ENCODE measurements at regions not wholly inside any gene's neighbourhood (a gene's known extent, or its start where the extent isn't known, plus 50 kb on each side); places are given as distances from the start of the nearest gene placed in this dataset.

GRCh38 chr3:30945291-30945690 is 50.8 kb upstream of the GADL1 start:
- 100% methylated on average over 1 of the region's 1 CpG; no CpG with 5 or more reads in 1 of the 2 donors for WGBS, 2 donors (ENCODE audit: low coverage in 1 of 2)
- H3K9me3 ChIP-seq, result no peaks in the 10 kb centered on the region
- no peak for ATAC-seq
- H3K27ac ChIP-seq, result no peak overlapping the region
- no peaks in the 10 kb centered on the region for H3K4me1 ChIP-seq
- no peak for TF ChIP-seq POLR2AphosphoS5 (IDR thresholded peaks at IDR 0.05)
- no peak for TF ChIP-seq CTCF (IDR thresholded peaks at IDR 0.05)
- no peak overlapping the region for H3K4me3 ChIP-seq
- H3K36me3 ChIP-seq, result no peaks in the 10 kb centered on the region
- H3K27me3 ChIP-seq, result no peaks in the 10 kb centered on the region

- 60 to 77% methylated on average over 1 of the region's 1 CpG for WGBS, 2 donors (ENCODE audit: low coverage in 1 of 2)
- no peak overlapping the region for H3K27ac ChIP-seq
- no peak for ATAC-seq
- no peaks in the 10 kb centered on the region for H3K9me3 ChIP-seq
- H3K4me1 ChIP-seq, result no peaks in the 10 kb centered on the region
- no peak overlapping the region for H3K4me3 ChIP-seq
- no peaks in the 10 kb centered on the region for H3K36me3 ChIP-seq
- TF ChIP-seq CTCF (IDR thresholded peaks at IDR 0.05), result no peak
- TF ChIP-seq EP300 (IDR thresholded peaks at IDR 0.05), result no peak
- no peak for TF ChIP-seq POLR2AphosphoS5 (IDR thresholded peaks at IDR 0.05)
- no peak for TF ChIP-seq POLR2A (IDR thresholded peaks at IDR 0.05)
- H3K27me3 ChIP-seq, result no peaks in the 10 kb centered on the region
These were observed 54.0 kb upstream of the GADL1 start for GRCh38 chr3:30948426-30948825.

- Histone ChIP-seq H3K9me3 (no peaks in the 10 kb centered on the region), H3K4me3 (no peak overlapping the region), H3K36me3 (no peaks in the 10 kb centered on the region), H3K4me1 (no peaks in the 10 kb centered on the region), H3K27ac (no peak overlapping the region), H3K27me3 (no peaks in the 10 kb centered on the region)
- 33 to 67% methylated on average over 1 of the region's 2 CpGs for WGBS, 2 donors (ENCODE audit: low coverage in 1 of 2)
- no peak for ATAC-seq
- no peak for TF ChIP-seq POLR2AphosphoS5 (IDR thresholded peaks at IDR 0.05)
- no peak for TF ChIP-seq POLR2A (IDR thresholded peaks at IDR 0.05)
- no peak for TF ChIP-seq EP300 (IDR thresholded peaks at IDR 0.05)
- no peak for TF ChIP-seq CTCF (IDR thresholded peaks at IDR 0.05)
These were observed 57.4 kb upstream of the GADL1 start for GRCh38 chr3:30951826-30952225.

- H3K27ac ChIP-seq, result no peak overlapping the region
- no peaks in the 10 kb centered on the region for H3K27me3 ChIP-seq
- 76 to 100% methylated on average over 1 to 3 of the region's 3 CpGs for WGBS, 2 donors (ENCODE audit: low coverage in 1 of 2)
- H3K4me1 ChIP-seq, result no peaks in the 10 kb centered on the region
- no peaks in the 10 kb centered on the region for H3K36me3 ChIP-seq
- ATAC-seq, result no peak
- no peak for TF ChIP-seq POLR2A (IDR thresholded peaks at IDR 0.05)
- TF ChIP-seq EP300 (IDR thresholded peaks at IDR 0.05), result no peak
- TF ChIP-seq CTCF (IDR thresholded peaks at IDR 0.05), result no peak
- TF ChIP-seq POLR2AphosphoS5 (IDR thresholded peaks at IDR 0.05), result no peak
- no peak overlapping the region for H3K4me3 ChIP-seq
- H3K9me3 ChIP-seq, result no peaks in the 10 kb centered on the region
These were observed 58.3 kb upstream of the GADL1 start for GRCh38 chr3:30952786-30953185.

DNA sequence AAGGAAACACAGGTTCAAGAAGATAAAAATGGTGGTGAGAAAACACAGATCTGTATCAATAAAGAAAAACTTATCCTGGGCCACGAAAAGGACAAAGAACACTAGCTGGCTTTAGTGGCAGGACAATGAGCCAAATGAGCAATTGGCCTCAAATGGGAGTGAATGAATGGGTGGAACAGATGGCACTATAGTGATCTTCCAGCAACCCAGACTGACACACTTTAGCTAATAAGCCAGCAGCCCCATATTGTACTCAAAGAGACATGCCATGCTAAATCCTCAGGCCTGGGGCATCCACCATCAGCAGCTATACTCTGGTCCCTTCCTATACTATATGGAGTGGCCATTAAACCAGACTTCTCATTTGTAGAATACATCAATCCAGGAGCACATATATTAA is 60.0 kb upstream of the GADL1 start:
- ATAC-seq, result no peak
- TF ChIP-seq POLR2A (IDR thresholded peaks at IDR 0.05), result no peak
- TF ChIP-seq CTCF (IDR thresholded peaks at IDR 0.05), result no peak
- no peak for TF ChIP-seq POLR2AphosphoS5 (IDR thresholded peaks at IDR 0.05)
- TF ChIP-seq EP300 (IDR thresholded peaks at IDR 0.05), result no peak
- no peak overlapping the region for H3K27ac ChIP-seq
- no peaks in the 10 kb centered on the region for H3K4me1 ChIP-seq
- H3K36me3 ChIP-seq, result no peaks in the 10 kb centered on the region
- no peak overlapping the region for H3K4me3 ChIP-seq
- WGBS, 2 donors (ENCODE audit: low coverage in 1 of 2), result 60 to 80% methylated on average over 1 of the region's 1 CpG
- peaks cover 0 to 12% (median 0%) of the 10 kb centered on the region in 3 donors for H3K9me3 ChIP-seq
- H3K27me3 ChIP-seq, result no peaks in the 10 kb centered on the region
